ENCODE measurements at regions not wholly inside any gene's neighbourhood (a gene's known extent, or its start where the extent isn't known, plus 50 kb on each side); places are given as distances from the start of the nearest gene placed in this dataset.
A peak's percentile ranks its signal among the peaks of the same experiment; 100 is the strongest.
"Not testable (repeated sequence)": the region's sequence is repeated elsewhere in the genome, so short reads cannot be mapped to it uniquely, and the experiment has no call there.

GRCh38 chr4:118410138-118410537 lies 57.3 kb upstream of the PRSS12 start:
- no peak for DNase-seq (ENCODE audit: low read depth in 3 of 3)

GRCh38 chr4:118417325-118417724 lies 64.5 kb upstream of the PRSS12 start:
- no peak for DNase-seq (ENCODE audit: low read depth in 3 of 3)

- DNase-seq (ENCODE audit: low read depth in 3 of 3), result not testable (repeated sequence)
Measured at GRCh38 chr4:118417800-118418199, 65.0 kb upstream of the PRSS12 start.

GRCh38 chr4:118418396-118418795 lies 65.6 kb upstream of the PRSS12 start:
- not testable (repeated sequence) for DNase-seq (ENCODE audit: low read depth in 3 of 3)

GRCh38 chr4:118419626-118420025 lies 66.8 kb upstream of the PRSS12 start:
- DNase-seq (ENCODE audit: low read depth in 3 of 3), result not testable (repeated sequence)

- DNase-seq (ENCODE audit: low read depth in 3 of 3), result peak; percentile 4 to 40 (median 36)
Measured at GRCh38 chr4:118424062-118424461, 71.3 kb upstream of the PRSS12 start.

- DNase-seq (ENCODE audit: low read depth in 3 of 3), result not testable (repeated sequence)
Measured at GRCh38 chr4:118428881-118429280, 76.1 kb upstream of the PRSS12 start.

GRCh38 chr4:118432359-118432758 lies 79.6 kb upstream of the PRSS12 start:
- DNase-seq (ENCODE audit: low read depth in 3 of 3), result not testable (repeated sequence)

GRCh38 chr4:118433612-118434375 lies 81.0 kb upstream of the PRSS12 start:
- DNase-seq (ENCODE audit: low read depth in 3 of 3), result not testable (repeated sequence)

- DNase-seq (ENCODE audit: low read depth in 3 of 3), result not testable (repeated sequence)
Measured at GRCh38 chr4:118435415-118435814, 82.6 kb upstream of the PRSS12 start.

- DNase-seq (ENCODE audit: low read depth in 3 of 3), result not testable (repeated sequence)
Measured at GRCh38 chr4:118442115-118442837, 89.5 kb upstream of the PRSS12 start.

- DNase-seq (ENCODE audit: low read depth in 3 of 3), result not testable (repeated sequence)
Measured at GRCh38 chr4:118447397-118447796, 94.6 kb upstream of the PRSS12 start.

- DNase-seq (ENCODE audit: low read depth in 3 of 3), result not testable (repeated sequence)
Measured at GRCh38 chr4:118454857-118455256, 102.1 kb upstream of the PRSS12 start.

GRCh38 chr4:118461435-118461834 lies 108.6 kb upstream of the PRSS12 start:
- DNase-seq (ENCODE audit: low read depth in 3 of 3), result not testable (repeated sequence)

- DNase-seq (ENCODE audit: low read depth in 3 of 3), result not testable (repeated sequence)
Measured at GRCh38 chr4:118465831-118466230, 113.0 kb upstream of the PRSS12 start.

- not testable (repeated sequence) for DNase-seq (ENCODE audit: low read depth in 3 of 3)
Measured at GRCh38 chr4:118474001-118474626, 121.3 kb upstream of the PRSS12 start.

GRCh38 chr4:118474771-118475170 lies 122.0 kb upstream of the PRSS12 start:
- not testable (repeated sequence) for DNase-seq (ENCODE audit: low read depth in 3 of 3)

GRCh38 chr4:118475901-118476300 lies 123.1 kb upstream of the PRSS12 start:
- DNase-seq (ENCODE audit: low read depth in 3 of 3), result not testable (repeated sequence)

- not testable (repeated sequence) for DNase-seq (ENCODE audit: low read depth in 3 of 3)
Measured at GRCh38 chr4:118477826-118478225, 125.0 kb upstream of the PRSS12 start.

GRCh38 chr4:118485801-118486314 lies 133.1 kb upstream of the PRSS12 start:
- not testable (repeated sequence) for DNase-seq (ENCODE audit: low read depth in 3 of 3)

- not testable (repeated sequence) for DNase-seq (ENCODE audit: low read depth in 3 of 3)
Measured at GRCh38 chr4:118492963-118493362, 140.2 kb upstream of the PRSS12 start.

GRCh38 chr4:118494437-118494836 lies 141.6 kb upstream of the PRSS12 start:
- not testable (repeated sequence) for DNase-seq (ENCODE audit: low read depth in 3 of 3)

Data from stimulated activated CD4-positive, alpha-beta T cell treated with anti-CD3 and anti-CD28 coated beads, TNF-alpha, amount 100 ng/mL, for 48 hours (primary cell).